BE2C (cell line): ENCODE measurements at regions not wholly inside any gene's neighbourhood (a gene's known extent, or its start where the extent isn't known, plus 50 kb on each side); places are given as distances from the start of the nearest gene placed in this dataset.

Experiments used
- DNase-seq: peaks from one replicate; pipeline ENCODE4 v3.0.0-alpha.2; 2020
- H3K27me3 ChIP-seq: fragments of 250-450 bp; sonication (Bioruptor Pico); 2 replicates; pipeline ENCODE4 v1.5.1; 2020; ENCODE audit warnings: mild to moderate bottlenecking
- H3K36me3 ChIP-seq: fragments of 250-450 bp; sonication (Bioruptor Pico); 2 replicates; pipeline ENCODE4 v1.5.1; 2020; ENCODE audit warnings: mild to moderate bottlenecking
- H3K4me1 ChIP-seq: fragments of 250-450 bp; sonication (Bioruptor Pico); 2 replicates; pipeline ENCODE4 v1.5.1; 2020
- H3K4me3 ChIP-seq: 2 replicates; pipeline ENCODE4 v1.5.1; 2011; ENCODE audit warnings: low read depth, low read length
- H3K9me3 ChIP-seq: fragments of 250-450 bp; sonication (Bioruptor Pico); 2 replicates; pipeline ENCODE4 v1.5.1; 2020
- CTCF ChIP-seq: IDR thresholded peaks from 2 replicates; pipeline ENCODE4 v1.5.1; 2012; ENCODE audit warnings: mild to moderate bottlenecking, low read depth, low read length

- Histone ChIP-seq H3K27me3 (peaks cover 8% of the 10 kb centered on the region), H3K4me3 (no peak overlapping the region), H3K9me3 (no peaks in the 10 kb centered on the region), H3K36me3 (no peaks in the 10 kb centered on the region), H3K4me1 (no peaks in the 10 kb centered on the region)
- DNase-seq: no peak
- TF ChIP-seq CTCF: no peak
These were observed 90.8 kb upstream of the PIK3C3 start for GRCh38 chr18:41864216-41864615.

- no peak overlapping the region for H3K4me3 ChIP-seq
- H3K36me3 ChIP-seq: no peaks in the 10 kb centered on the region
- TF ChIP-seq CTCF: no peak
- no peaks in the 10 kb centered on the region for H3K4me1 ChIP-seq
- DNase-seq: no peak
- H3K9me3 ChIP-seq: no peaks in the 10 kb centered on the region
- peaks cover 8% of the 10 kb centered on the region for H3K27me3 ChIP-seq
These were observed 92.1 kb upstream of the PIK3C3 start for GRCh38 chr18:41862921-41863320.

- Histone ChIP-seq H3K9me3 (no peaks in the 10 kb centered on the region), H3K36me3 (no peaks in the 10 kb centered on the region), H3K27me3 (peaks cover 8% of the 10 kb centered on the region), H3K4me1 (no peaks in the 10 kb centered on the region), H3K4me3 (no peak overlapping the region)
- DNase-seq: no peak
- TF ChIP-seq CTCF: no peak
These were observed 94.0 kb upstream of the PIK3C3 start for GRCh38 chr18:41860987-41861386.

- no peak overlapping the region for H3K4me3 ChIP-seq
- no peaks in the 10 kb centered on the region for H3K4me1 ChIP-seq
- DNase-seq: no peak
- H3K27me3 ChIP-seq: peaks cover 8% of the 10 kb centered on the region
- H3K36me3 ChIP-seq: no peaks in the 10 kb centered on the region
- TF ChIP-seq CTCF: no peak
- no peaks in the 10 kb centered on the region for H3K9me3 ChIP-seq
These were observed 96.1 kb upstream of the PIK3C3 start for GRCh38 chr18:41858761-41859555.

GRCh38 chr18:41853280-41853679, 101.8 kb upstream of the PIK3C3 start:
- Histone ChIP-seq H3K9me3 (no peaks in the 10 kb centered on the region), H3K36me3 (no peaks in the 10 kb centered on the region), H3K4me1 (no peaks in the 10 kb centered on the region), H3K4me3 (no peak overlapping the region), H3K27me3 (no peaks in the 10 kb centered on the region)
- no peak for TF ChIP-seq CTCF
- DNase-seq: no peak

GRCh38 chr18:41850781-41851180, 104.3 kb upstream of the PIK3C3 start:
- TF ChIP-seq CTCF: no peak
- Histone ChIP-seq H3K27me3 (no peaks in the 10 kb centered on the region), H3K36me3 (no peaks in the 10 kb centered on the region), H3K9me3 (no peaks in the 10 kb centered on the region), H3K4me1 (no peaks in the 10 kb centered on the region), H3K4me3 (no peak overlapping the region)
- no peak for DNase-seq
